GM13976 (cell line): ENCODE measurements at regions not wholly inside any gene's neighbourhood (a gene's known extent, or its start where the extent isn't known, plus 50 kb on each side); places are given as distances from the start of the nearest gene placed in this dataset.

ENCODE experiments used
- DNase-seq: peaks from one replicate; pipeline ENCODE4 v3.0.0; 2012; ENCODE audit warnings: low spot score
- CTCF ChIP-seq: IDR thresholded peaks from 2 replicates; pipeline ENCODE4 v1.5.1; 2012; ENCODE audit warnings: borderline replicate concordance, mild to moderate bottlenecking; ENCODE audit not compliant: insufficient read depth; ENCODE audit errors: extremely low read depth, missing control alignments, control extremely low read depth
- in situ Hi-C: fragments of 300-500 bp; cut with MboI; formaldehyde crosslinking; loops from one replicate; pipeline ENCODE4 v1.12.0; 2022; ENCODE audit warnings: low sequenced_read_pairs, mixed read lengths, inconsistent platforms; ENCODE audit not compliant: unreplicated experiment

DNA sequence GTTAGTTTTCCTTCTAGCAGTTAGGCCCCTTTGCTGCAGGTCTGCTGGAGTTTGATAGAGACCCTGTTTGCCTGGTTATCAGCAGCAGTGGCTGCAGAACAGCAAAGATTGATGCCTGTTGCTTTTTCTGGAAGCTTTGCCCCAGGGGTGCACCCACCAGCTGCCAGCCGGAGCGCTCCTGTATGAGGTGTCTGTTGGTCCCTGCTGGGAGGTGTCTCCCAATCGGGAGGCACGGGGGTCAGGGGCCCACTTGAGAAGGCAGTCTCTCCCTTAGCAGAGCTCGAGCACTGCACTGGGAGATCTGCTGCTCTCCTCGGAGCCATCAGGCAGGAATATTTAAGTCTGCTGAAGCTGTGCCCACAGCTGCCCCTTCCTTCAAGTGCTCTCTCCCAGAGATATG is 825.3 kb upstream of the GRM7 start:
- TF ChIP-seq CTCF: no peak
- in situ Hi-C loops: no loop called here

GRCh38 chr3:6039971-6040370 is 820.9 kb upstream of the GRM7 start:
- DNase-seq: no peak
- in situ Hi-C loops: no loop called here
- no peak for TF ChIP-seq CTCF

More for the DNA sequence above, 825.3 kb upstream of the GRM7 start:
- DNase-seq: no peak

GRCh38 chr3:6041894-6042293 is 819.0 kb upstream of the GRM7 start:
- no peak for DNase-seq
- in situ Hi-C loops: no loop called here
- no peak for TF ChIP-seq CTCF

DNA sequence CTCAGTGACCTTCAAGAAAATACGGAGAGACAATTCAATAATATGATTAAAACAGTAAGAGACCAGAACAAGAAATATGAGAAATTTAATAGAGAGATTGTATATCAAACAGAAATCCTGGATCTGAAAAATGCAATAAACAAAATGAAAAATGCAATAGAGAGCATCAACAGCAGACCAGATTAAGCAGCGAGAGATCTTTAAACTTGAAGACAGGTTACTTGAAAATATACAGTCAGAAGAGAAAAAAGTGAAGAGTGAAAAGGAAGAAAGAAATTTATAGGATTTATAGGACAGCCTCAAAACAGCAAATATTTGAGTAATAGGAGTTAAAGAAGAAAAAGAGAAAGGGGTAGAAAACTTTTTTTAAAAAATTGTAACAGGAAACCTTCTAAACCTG is 813.9 kb upstream of the GRM7 start:
- in situ Hi-C loops: no loop called here
- TF ChIP-seq CTCF: no peak
- DNase-seq: no peak

DNA sequence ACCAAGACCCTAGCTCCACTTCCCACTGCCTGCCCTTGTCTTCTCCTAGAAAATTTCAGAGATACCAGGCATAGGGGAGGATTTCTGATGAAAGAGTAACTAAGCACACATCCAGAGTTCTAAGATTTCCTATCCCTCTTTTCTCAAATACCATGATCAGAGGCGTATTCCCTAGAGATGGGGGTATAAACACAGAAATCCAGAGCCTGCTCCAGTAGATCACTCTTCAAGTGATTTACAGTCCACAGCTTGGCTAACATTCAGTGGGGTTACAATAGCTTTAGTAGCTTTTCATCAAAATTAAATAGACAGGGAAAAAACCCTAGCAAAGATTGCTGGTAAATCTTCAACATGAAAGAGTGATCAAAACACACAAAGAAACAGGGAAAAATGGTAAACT is 800.7 kb upstream of the GRM7 start:
- no peak for TF ChIP-seq CTCF
- DNase-seq: no peak
- in situ Hi-C loops: no loop called here

GRCh38 chr3:6062261-6063187 is 798.4 kb upstream of the GRM7 start:
- in situ Hi-C loops: no loop called here
- no peak for DNase-seq
- TF ChIP-seq CTCF: no peak
